SK-N-SH (cell line): ENCODE measurements at regions not wholly inside any gene's neighbourhood (a gene's known extent, or its start where the extent isn't known, plus 50 kb on each side); places are given as distances from the start of the nearest gene placed in this dataset.

ENCODE experiments used
- CTCF ChIA-PET: fragments of 300-600, 350-600 bp; formaldehyde crosslinking; extraction: SDS; loops from one replicate; lab custom pipeline; 2021; lab: Yijun Ruan, JAX
- POLR2A ChIA-PET: fragments of 350-600 bp; sonication (Branson Sonifier 250); formaldehyde crosslinking; extraction: SDS; loops from one replicate; lab custom pipeline; 2020; ENCODE audit warnings: antibody characterized with exemption, inconsistent platforms; lab: Yijun Ruan, JAX
- DNase-seq: peaks from one replicate; pipeline ENCODE4 v3.0.0; 2012
- H2AFZ ChIP-seq: fragments of 200-600 bp; sonication (generic); 2 replicates; pipeline ENCODE4 v1.8.1; 2016; ENCODE audit warnings: antibody characterized with exemption, mild to moderate bottlenecking, low read depth
- H3F3A ChIP-seq: fragments of 200-600 bp; sonication (generic); replicated peaks from 2 replicates; pipeline ENCODE3; 2016; ENCODE audit warnings: antibody characterized with exemption, mild to moderate bottlenecking; ENCODE audit not compliant: insufficient read depth
- H3K27ac ChIP-seq, 2 experiments: fragments of 200-500 bp in 1 of 2; fragments of 200-600 bp in 1 of 2; sonication (Bioruptor generic) in 1 of 2; sonication (generic), shearing (Covaris generic) in 1 of 2; 2 replicates each; pipeline versions ENCODE4 v1.5.1 to v1.6.1; 2014 to 2016; ENCODE audit warnings: low read depth in 2 of 2, inconsistent platforms in 1 of 2, low read length in 1 of 2, mild to moderate bottlenecking in 1 of 2, mixed read lengths in 1 of 2
- H3K27me3 ChIP-seq: fragments of 200-600 bp; sonication (generic), shearing (Covaris generic); 2 replicates; pipeline ENCODE4 v1.6.1; 2016; ENCODE audit warnings: mixed run types; ENCODE audit not compliant: insufficient read depth
- H3K36me3 ChIP-seq, 2 experiments: fragments of 200-500 bp in 1 of 2; fragments of 200-600 bp in 1 of 2; sonication (Bioruptor generic) in 1 of 2; sonication (generic) in 1 of 2; replicated peaks in 1 of 2; 2 replicates each; pipeline versions ENCODE3 to v1.5.1; 2014 to 2016; ENCODE audit warnings: low read length in 1 of 2, mild to moderate bottlenecking in 1 of 2; ENCODE audit not compliant: insufficient read depth in 2 of 2, control insufficient read depth in 1 of 2
- H3K4me1 ChIP-seq, 2 experiments: fragments of 200-500 bp in 1 of 2; fragments of 200-600 bp in 1 of 2; sonication (Bioruptor generic) in 1 of 2; sonication (generic), shearing (Covaris generic) in 1 of 2; 2 replicates each; pipeline versions ENCODE4 v1.5.1 to v1.6.1; 2014 to 2016; ENCODE audit warnings: low read depth in 1 of 2, low read length in 1 of 2, mixed run types in 1 of 2; ENCODE audit not compliant: insufficient read depth in 2 of 2, control insufficient read depth in 1 of 2
- H3K4me2 ChIP-seq: fragments of 200-600 bp; sonication (generic), shearing (Covaris generic); 2 replicates; pipeline ENCODE4 v1.6.1; 2017; ENCODE audit warnings: mixed run types
- H3K4me3 ChIP-seq, 2 experiments: fragments of 200-500 bp in 1 of 2; fragments of 200-600 bp in 1 of 2; sonication (Bioruptor generic) in 1 of 2; sonication (generic), shearing (Covaris generic) in 1 of 2; 2 replicates each; pipeline versions ENCODE4 v1.5.1 to v1.8.1; 2014 to 2016; ENCODE audit warnings: low read depth in 2 of 2, inconsistent platforms in 1 of 2, low read length in 1 of 2, mild to moderate bottlenecking in 1 of 2, mixed read lengths in 1 of 2, moderate library complexity in 1 of 2
- H3K79me2 ChIP-seq: fragments of 200-600 bp; sonication (generic); 2 replicates; pipeline ENCODE4 v1.8.1; 2017; ENCODE audit warnings: mild to moderate bottlenecking; ENCODE audit not compliant: insufficient read depth
- H3K9ac ChIP-seq: fragments of 200-600 bp; sonication (generic); 2 replicates; pipeline ENCODE4 v1.6.1; 2017; ENCODE audit warnings: mixed run types
- H3K9me2 ChIP-seq: fragments of 200-600 bp; sonication (generic); 2 replicates; pipeline ENCODE4 v1.6.1; 2017; ENCODE audit warnings: mixed run types
- H3K9me3 ChIP-seq: fragments of 200-600 bp; sonication (generic); 2 replicates; pipeline ENCODE4 v1.6.1; 2017; ENCODE audit warnings: mixed run types, mild to moderate bottlenecking, moderate library complexity
- H4K20me1 ChIP-seq: fragments of 200-600 bp; sonication (generic); 2 replicates; pipeline ENCODE4 v1.6.1; 2017; ENCODE audit warnings: mild to moderate bottlenecking, mixed run types; ENCODE audit not compliant: insufficient read depth
- EZH2phosphoT487 ChIP-seq: fragments of 200-600 bp; sonication (generic); IDR thresholded peaks from 2 replicates; pipeline ENCODE4 v1.6.1; 2017; ENCODE audit warnings: low read depth, mixed run types, mild to moderate bottlenecking, antibody characterized with exemption, moderate library complexity, borderline replicate concordance
- FOXM1 ChIP-seq: IDR thresholded peaks from 2 replicates; pipeline ENCODE4 v1.4.0; 2012; ENCODE audit warnings: low read depth, mild to moderate bottlenecking
- GATA2 ChIP-seq: sonication (generic); formaldehyde crosslinking; IDR thresholded peaks from 2 replicates; pipeline ENCODE4 v1.5.0; 2020; ENCODE audit warnings: mild to moderate bottlenecking, missing genetic modification reagents
- IRF3 ChIP-seq: fragments of 150-350 bp; IDR thresholded peaks from 2 replicates; pipeline ENCODE4 v1.6.1; 2016; ENCODE audit warnings: mild to moderate bottlenecking, low read depth, low read length
- MEF2A ChIP-seq: IDR thresholded peaks from 2 replicates; pipeline ENCODE4 v1.4.0; 2012; ENCODE audit warnings: low read depth, borderline replicate concordance
- MXI1 ChIP-seq: IDR thresholded peaks from 2 replicates; pipeline ENCODE4 v1.6.1; 2012; ENCODE audit warnings: mild to moderate bottlenecking, low read depth, low read length, improper control_type of control experiment
- NRF1 ChIP-seq: IDR thresholded peaks from 2 replicates; pipeline ENCODE4 v1.6.1; 2012; ENCODE audit warnings: low read depth, mild to moderate bottlenecking, low read length
- PBX3 ChIP-seq: IDR thresholded peaks from 2 replicates; pipeline ENCODE4; 2012
- RCOR1 ChIP-seq: fragments of 150-350 bp; IDR thresholded peaks from 2 replicates; pipeline ENCODE4 v1.6.1; 2017; ENCODE audit warnings: antibody characterized with exemption, low read length
- RFX5 ChIP-seq: IDR thresholded peaks from 2 replicates; pipeline ENCODE4 v1.6.1; 2012; ENCODE audit warnings: mild to moderate bottlenecking, improper control_type of control experiment, low read length
- RXRA ChIP-seq: IDR thresholded peaks from 2 replicates; pipeline ENCODE4 v1.4.0; 2012; ENCODE audit warnings: low read depth, mild to moderate bottlenecking, borderline replicate concordance
- SIN3A ChIP-seq: IDR thresholded peaks from 2 replicates; pipeline ENCODE4 v1.6.1; 2012; ENCODE audit warnings: low read depth, mild to moderate bottlenecking, low read length, moderate library complexity, borderline replicate concordance
- SMC3 ChIP-seq: IDR thresholded peaks from 2 replicates; pipeline ENCODE4 v1.6.1; 2012; ENCODE audit warnings: low read depth, low read length, improper control_type of control experiment
- TAF1 ChIP-seq: IDR thresholded peaks from 2 replicates; pipeline ENCODE4 v1.6.1; 2012; ENCODE audit warnings: low read depth, mild to moderate bottlenecking, low read length, moderate library complexity, borderline replicate concordance
- TCF12 ChIP-seq: IDR thresholded peaks from 2 replicates; pipeline ENCODE4 v1.4.0; 2012
- YY1 ChIP-seq: IDR thresholded peaks from 2 replicates; pipeline ENCODE4 v1.4.0; 2012; ENCODE audit warnings: low read depth, mild to moderate bottlenecking
- ZBTB33 ChIP-seq: IDR thresholded peaks from 2 replicates; pipeline ENCODE4 v1.4.0; 2012; ENCODE audit warnings: low read depth, borderline replicate concordance
- WGBS: methylation state at CpG from one replicate; pipeline ENCODE4 v1.1.6; 2017; ENCODE audit warnings: low lambda C conversion rate; 5-methylcytosine and 5-hydroxymethylcytosine counted together

- H3K4me2 ChIP-seq, result no peak overlapping the region
- ChIA-PET POLR2A (no interaction called here), CTCF (interaction anchor here (1.0 kb wide), 1 partner anchor 208 kb away, joined by 3 read pairs; no protein-coding TSS in a partner anchor)
- no peak overlapping the region for H3K27ac ChIP-seq
- 50% methylated on average over 7 of the region's 8 CpGs for WGBS
- H3K79me2 ChIP-seq, result no peaks in the 10 kb centered on the region
- no peak overlapping the region for H3K9ac ChIP-seq
- no peaks in the 10 kb centered on the region for H3K9me3 ChIP-seq
- H3K36me3 ChIP-seq, result no peaks in the 10 kb centered on the region
- no peaks in the 10 kb centered on the region for H3K27me3 ChIP-seq
- H3K4me3 ChIP-seq, result no peak overlapping the region
- H3F3A ChIP-seq, result no peaks in the 10 kb centered on the region
- no peak overlapping the region for H2AFZ ChIP-seq
- no peaks in the 10 kb centered on the region for H4K20me1 ChIP-seq
- TF ChIP-seq TCF12, result no peak
- TF ChIP-seq PBX3, result no peak
- TF ChIP-seq RXRA, result no peak
- TF ChIP-seq TAF1, result no peak
- no peak for TF ChIP-seq SMC3
- no peak for TF ChIP-seq EZH2phosphoT487
- TF ChIP-seq RCOR1, result no peak
- TF ChIP-seq RFX5, result no peak
- no peak for TF ChIP-seq GATA2
- no peak for TF ChIP-seq YY1
- no peak for TF ChIP-seq SIN3A
- TF ChIP-seq FOXM1, result no peak
- TF ChIP-seq MXI1, result no peak
- no peak for TF ChIP-seq NRF1
- TF ChIP-seq MEF2A, result no peak
- TF ChIP-seq IRF3, result no peak
- no peak for TF ChIP-seq ZBTB33
- DNase-seq, result no peak
- H3K4me1 ChIP-seq, result no peaks in the 10 kb centered on the region
- no peaks in the 10 kb centered on the region for H3K9me2 ChIP-seq
These were observed 73.1 kb upstream of the PTER start for GRCh38 chr10:16363741-16364140.
